GM18870 (cell line): ENCODE measurements at regions not wholly inside any gene's neighbourhood (a gene's known extent, or its start where the extent isn't known, plus 50 kb on each side); places are given as distances from the start of the nearest gene placed in this dataset.
"Not testable (repeated sequence)": the region's sequence is repeated elsewhere in the genome, so short reads cannot be mapped to it uniquely, and the experiment has no call there.

Experiments
- ATAC-seq: cut with Tn5 transposase; IDR thresholded peaks from one replicate; pipeline ENCODE4 v1.9.1; 2021; ENCODE audit warnings: moderate library complexity; ENCODE audit not compliant: unreplicated experiment

- ATAC-seq: no peak
These were observed 57.7 kb downstream of the SOX3 start for GRCh38 chrX:140447150-140447549.

DNA sequence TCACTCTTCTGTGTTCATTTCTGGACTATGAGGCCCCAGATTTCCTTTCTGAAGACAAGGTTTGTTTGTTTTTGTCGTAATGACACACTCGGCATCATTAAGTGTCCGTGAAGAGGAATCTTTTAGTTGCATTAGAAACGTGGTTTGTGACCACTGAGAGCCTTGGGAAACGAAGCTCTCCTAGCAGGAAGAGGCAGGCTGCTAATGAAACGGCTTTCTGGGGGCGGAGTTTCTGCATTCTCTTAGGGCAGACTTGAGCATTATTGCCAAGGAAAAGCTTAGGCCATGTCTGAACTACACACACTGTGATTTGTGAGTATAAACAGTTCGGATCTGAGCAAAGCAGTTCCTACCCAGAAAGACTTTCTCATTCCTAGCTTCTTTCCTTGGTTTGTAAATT is 64.0 kb downstream of the SOX3 start:
- no peak for ATAC-seq

DNA sequence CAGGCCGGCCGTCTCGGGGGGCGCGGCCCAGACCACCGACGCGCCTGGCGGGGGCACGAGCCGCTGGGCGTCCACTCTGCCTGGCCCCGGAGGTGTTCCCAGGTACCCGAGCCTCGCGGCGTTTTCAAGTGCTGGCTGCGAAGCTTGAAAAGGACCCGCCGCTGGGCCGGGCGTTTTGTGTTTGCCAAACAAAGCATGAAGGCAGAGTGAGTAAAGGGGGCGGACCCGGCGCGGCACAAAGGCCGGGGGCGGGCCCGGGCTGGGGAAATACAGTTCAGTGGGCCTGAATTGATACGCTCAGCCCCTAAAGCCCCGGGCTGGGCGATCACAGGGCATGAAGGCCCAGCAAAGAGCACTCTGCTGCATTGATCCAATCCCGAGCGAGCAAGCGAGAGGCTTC is 65.4 kb downstream of the SOX3 start:
- no peak for ATAC-seq

DNA sequence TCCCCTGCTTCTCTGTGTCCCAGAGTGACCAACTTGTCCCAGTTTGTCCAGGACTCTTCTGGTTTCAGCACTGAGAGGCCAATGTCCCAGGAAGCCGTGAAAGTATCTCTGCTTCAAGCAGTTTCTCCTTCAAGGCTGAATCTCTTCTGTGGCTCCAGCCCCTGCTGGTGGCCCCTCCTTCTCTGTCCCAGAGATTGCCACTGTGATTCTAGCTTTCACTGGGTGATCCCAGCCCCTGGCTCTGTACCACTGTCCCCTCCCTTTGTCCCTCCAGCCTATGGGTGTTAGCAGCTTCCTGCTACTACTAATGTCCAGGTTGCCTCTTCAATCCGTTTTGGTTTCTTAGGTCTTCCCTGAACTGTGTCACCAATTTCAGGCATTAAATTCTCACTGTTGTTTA is 70.5 kb downstream of the SOX3 start:
- ATAC-seq: no peak

- ATAC-seq: no peak
These were observed 71.3 kb downstream of the SOX3 start for GRCh38 chrX:140433582-140433981.

DNA sequence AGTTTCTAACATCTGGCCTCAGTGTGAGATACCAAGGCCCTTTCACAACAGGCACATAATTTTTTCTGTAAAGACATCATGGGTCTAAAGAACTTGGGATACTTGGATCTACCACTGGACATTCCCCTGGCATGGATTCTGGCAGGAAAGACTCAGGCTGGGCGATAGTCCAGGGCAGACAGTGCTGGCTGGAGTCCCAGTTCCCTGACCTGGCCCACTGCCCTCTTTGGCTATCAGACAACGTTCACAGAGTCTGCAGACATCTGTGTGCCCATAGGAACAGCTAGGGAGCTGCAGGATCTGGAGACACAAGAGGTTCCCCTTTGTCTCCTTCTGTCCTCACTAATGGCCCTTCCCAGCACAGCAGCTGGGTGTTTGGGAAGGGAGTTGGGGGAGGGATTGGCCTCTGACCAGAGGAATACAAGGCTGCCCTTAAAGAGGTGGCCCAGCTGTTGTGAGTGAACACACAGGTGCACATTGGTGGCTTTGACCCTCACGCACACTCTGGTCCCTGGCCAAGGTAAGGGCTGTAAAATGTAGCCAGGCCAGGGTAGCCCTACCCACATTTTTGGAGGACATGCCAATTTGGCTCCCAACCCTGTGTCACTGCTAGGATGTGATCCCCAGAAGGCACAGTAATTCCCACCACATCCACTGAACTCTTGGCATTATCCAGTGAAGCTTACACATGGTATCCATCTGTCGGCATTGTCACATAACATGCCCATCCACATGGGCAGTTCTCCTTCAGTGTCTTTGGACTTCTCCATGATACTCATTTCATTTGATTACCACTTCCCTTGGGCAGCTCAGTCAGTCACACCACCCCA is 72.3 kb downstream of the SOX3 start:
- ATAC-seq: no peak

DNA sequence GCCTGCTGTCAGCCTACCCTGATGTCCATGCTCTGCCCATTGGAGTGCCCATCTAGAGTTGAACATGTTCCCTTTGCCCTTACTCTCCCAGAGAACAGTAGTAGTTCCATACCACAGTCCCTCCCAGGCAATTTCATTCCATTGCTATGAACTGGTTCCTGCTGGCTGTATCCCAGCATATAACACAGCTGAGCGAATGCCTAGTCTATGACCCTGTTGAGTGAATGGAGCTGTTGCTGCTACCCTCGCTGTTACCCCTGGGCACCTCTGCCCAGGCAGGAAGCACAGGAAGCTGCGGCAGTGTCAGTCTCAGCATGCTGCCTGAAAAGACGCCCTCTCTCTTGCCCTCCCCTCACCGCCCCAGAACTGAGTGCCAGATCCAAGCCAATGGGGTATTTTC is 73.3 kb downstream of the SOX3 start:
- no peak for ATAC-seq

DNA sequence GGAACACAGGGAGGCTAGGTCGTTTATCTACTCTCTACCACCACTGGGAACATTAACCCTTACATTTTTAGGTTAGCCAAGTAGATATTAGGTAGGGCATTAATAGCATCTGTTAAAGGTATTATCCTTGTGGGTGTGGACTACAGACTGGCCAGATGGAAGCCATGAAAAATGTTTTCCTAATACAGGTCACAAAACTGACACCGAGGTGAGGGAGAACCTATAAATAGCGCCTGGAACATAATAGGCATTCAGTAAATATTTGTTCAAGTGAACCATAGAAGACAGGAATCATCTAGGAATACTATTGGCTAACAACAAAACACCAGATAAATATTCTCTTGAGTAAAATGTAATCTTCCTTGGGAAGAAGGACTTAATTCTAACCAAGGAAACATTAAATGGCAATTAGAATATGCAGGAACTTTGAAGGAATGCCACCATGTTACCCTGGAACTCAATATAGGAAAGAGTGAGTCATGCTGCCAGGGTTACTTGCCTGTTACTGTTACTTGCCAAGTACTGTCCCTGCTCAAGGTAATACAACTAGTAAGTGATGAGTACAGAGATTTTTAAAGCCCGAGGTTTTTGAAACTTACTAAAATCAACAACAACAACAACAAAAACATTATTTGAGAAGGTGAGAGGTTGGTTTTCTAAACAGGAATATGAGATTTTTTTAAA is 79.0 kb downstream of the SOX3 start:
- no peak for ATAC-seq

GRCh38 chrX:140422501-140422900 is 82.4 kb downstream of the SOX3 start:
- ATAC-seq: no peak

DNA sequence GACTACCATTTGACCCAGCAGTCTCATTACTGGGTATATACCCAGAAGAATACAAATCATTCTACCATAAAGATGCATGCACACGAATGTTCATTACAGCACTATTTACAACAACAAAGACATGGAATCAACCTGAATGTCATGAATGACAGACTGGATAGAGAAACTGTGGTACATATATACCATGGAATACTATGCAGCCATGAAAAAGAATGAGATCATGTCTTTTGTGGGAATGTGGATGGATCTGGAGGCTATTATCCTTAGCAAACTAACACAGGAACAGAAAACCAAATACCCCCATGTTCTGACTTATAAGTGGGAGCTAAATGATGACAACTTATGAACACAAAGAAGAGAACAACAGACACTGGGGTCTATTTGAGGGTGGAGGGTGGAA is 102.7 kb downstream of the SOX3 start:
- not testable (repeated sequence) for ATAC-seq

DNA sequence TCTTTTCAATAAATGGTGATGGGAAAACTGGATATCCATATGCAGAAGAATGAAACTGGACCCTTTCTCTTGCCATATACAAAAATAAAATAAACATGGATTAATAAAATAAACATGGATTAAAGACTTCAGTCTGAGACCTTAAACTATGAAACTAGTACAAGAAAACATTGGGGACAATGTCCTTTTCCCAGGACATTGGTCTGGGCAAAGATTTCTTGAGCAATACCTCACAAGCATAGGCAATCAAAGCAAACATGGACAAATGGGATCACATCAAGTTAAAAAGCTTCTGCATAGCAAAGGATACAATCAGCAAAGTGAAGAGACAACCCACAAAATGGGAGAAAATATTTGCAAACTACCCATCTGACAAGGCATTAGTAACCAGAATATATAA is 108.5 kb downstream of the SOX3 start:
- not testable (repeated sequence) for ATAC-seq

DNA sequence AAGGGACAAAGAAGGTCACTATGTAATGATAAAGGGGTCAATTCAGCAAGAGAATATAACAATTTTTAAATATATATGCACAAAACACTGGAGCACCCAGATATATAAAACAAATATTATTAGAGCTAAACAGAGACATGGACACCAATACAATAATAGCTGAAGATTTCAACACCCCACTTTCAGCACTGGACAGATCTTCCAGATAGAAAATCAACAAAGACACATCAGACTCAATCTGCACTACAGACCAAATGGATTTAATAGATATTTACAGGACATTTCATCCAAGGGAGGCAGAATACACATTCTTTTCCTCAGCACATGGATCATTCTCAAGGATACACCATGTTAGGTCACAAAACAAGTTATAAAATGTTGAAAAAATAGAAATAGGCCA is 111.4 kb downstream of the SOX3 start:
- no peak for ATAC-seq

DNA sequence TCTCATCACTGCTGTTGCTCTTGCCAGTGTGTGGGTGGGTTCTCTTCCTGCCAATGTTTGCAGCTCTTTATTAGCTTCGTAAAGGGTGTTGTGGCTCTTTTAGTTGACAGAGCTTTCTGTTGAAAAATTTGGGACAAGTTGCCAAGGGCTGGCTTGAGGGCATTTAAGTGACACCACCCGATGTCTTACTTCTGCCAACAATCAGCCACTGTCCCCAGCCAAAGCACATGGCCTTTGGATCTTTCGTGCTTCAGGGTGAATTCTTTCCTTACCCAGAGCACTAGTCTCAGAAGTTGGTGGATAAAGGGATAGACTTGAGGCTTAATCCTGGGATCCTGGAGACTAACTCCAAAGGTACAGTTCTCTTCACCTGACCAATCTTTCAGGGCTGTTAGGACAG is 113.6 kb downstream of the SOX3 start:
- no peak for ATAC-seq

GRCh38 chrX:140389331-140389730 is 115.5 kb downstream of the SOX3 start:
- ATAC-seq: no peak

DNA sequence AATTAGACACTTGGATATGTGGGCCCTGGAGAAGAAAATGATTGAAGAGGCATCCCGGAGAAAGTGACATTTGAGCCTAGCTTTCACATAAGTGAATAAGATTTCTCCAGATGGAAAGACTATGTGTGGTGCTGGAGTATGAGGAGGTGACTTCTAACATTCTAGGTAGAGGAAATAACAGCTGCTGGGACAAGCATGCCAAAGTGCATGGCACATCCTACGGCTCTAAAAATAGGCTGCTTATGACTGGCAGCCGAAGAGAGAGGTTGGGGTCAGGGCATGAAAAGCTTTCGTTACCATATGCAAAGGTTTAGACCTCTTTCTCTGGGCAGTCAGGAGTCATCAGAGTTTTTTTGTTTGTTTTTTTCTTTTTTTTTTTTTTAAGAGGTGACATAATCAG is 142.0 kb downstream of the SOX3 start:
- no peak for ATAC-seq

GRCh38 chrX:140360924-140361323 is 143.9 kb downstream of the SOX3 start:
- no peak for ATAC-seq

- ATAC-seq: no peak
These were observed 144.6 kb downstream of the SOX3 start for GRCh38 chrX:140360284-140360683.

DNA sequence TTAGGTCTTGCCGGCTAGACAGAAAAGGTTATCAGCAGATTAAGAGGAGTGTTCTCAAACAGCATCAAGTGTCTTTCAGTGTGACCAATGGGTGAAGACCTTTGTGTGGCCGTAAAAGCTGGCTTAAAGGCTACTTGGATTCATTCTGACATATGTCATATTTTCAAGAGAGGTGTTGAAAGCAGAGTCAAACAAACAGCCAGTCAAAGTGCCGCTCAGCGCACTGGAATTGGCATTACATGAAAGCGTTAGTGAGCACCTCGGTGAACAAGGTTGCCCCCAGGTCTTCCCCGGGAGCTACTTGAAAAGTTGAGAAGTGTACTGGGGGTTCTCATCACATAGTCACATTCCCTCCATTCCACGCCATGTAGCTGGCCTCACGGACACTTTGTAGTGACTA is 148.9 kb downstream of the SOX3 start:
- ATAC-seq: no peak

DNA sequence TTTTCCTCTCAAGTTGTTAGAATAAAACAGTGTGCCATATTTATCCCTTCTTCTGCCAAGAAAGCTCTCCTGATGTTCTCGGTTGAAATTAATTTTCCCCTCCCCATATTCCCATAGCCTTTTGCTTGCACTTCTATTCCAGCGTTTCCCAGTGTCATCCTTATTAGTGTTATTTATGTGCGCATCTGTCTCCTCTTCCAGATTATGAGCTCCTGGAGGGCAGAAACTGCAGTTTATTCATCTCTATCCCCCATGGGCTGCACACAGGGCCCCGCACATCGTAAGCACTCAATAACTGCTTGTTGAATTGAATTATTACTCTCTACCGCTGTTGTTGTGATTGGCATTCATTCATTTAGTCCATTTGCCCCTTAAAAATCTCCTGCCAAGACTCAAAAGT is 149.4 kb downstream of the SOX3 start:
- ATAC-seq: no peak

GRCh38 chrX:140354431-140355120 is 150.3 kb downstream of the SOX3 start:
- no peak for ATAC-seq

DNA sequence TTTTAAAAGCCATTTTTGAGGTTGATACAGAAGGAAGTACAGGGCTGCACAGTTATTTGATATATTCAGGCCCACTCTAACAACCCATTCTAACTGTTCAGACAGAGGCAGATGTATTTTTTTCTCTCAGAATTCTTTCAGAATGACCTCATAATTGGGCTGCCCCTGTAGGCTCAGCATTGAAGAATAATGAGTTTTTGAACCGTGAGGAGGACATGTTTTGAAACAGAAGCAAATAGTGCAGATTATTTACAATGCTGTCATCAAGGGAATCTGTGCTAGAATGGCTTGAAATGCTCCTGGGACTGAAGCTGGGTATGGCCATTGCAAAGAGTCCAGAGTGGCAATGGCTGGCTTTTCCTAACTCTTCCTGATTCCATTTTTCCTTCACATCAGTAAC is 158.1 kb downstream of the SOX3 start:
- ATAC-seq: no peak
